Mucosa of gallbladder (tissue), 1 donor: ENCODE measurements at regions not wholly inside any gene's neighbourhood (a gene's known extent, or its start where the extent isn't known, plus 50 kb on each side); places are given as distances from the start of the nearest gene placed in this dataset.

Source experiments
- DNase-seq: peaks from one replicate; pipeline ENCODE4 v3.0.0-alpha.2; 2020; ENCODE audit warnings: low spot score
- donor health status: DM: no; HTN: no; CAD: no.

DNA sequence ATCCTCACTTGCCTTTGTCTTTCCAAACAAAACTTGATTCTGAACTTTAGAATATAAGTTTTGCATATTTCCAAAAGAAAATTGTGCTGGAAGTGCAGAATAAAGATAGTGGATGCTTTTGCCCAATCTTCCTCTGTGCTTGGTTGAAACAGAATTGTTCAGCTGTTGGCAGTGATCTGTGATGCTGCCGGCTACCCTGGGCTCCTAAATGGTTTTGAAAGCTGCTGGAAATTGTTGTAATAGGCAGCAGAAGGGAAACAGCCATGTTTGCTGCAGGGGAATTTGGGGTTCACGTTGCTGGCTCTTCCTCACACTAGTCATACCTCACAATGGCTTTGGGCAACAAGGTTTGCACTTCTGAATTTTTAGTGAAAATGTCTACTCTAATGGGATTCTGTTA, 398.0 kb downstream of the RAPGEF2 start:
- no peak for DNase-seq

DNA sequence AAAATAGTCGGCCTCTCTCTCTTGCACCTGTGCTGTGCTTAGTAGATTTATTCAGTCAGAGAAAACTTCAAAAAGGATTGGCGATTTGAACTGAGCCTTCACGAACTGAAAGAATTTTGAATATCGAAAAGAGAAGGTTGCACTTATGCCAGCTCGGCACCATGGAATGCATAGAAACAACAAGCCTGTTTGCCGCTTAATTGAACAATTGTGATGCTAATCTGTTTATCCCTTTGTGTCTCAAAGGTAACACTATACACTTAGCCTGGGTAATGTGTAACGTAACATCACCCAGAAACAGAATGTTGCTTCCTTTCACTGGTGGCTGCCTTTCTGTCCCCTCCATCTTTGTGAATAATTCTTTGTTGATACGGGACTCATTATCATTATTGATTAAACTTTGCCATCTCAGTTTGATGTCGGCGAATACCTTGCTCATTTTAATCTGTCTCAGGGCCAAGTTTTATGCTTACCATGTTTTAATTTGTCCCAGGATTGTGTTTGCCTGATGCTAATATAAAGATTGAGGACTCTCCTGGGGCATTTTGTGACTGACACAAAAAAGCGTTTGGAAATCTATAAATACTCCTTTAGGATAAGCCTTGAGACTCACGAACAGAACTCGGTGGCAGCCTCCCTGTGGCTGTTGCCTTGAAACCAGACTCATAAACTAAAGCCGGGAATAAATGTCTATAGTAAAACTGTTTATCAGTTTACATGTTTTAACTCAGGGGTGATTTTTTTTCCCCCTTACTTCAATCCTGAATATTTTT, 400.5 kb downstream of the RAPGEF2 start:
- DNase-seq = no peak

DNA sequence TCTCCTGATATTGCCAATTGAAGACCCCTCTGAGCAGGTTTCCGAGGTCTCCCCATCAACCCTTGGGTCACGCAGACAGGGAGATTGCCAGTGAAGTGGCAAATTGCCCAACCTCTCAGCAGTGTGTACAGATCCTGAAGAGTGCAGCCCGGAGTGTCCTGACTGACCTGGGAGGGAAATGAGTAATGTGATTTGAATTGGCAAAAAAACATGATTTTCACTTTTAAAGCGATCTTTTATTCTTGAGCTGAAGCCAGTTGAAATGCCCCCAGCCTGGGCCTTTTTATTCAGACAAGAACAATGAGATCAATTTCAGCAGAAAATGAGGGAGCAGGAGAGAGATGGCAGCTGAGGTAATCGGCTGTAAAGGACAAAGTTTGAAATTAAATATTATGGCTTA, 401.8 kb downstream of the RAPGEF2 start:
- no peak for DNase-seq

GRCh38 chr4:159505266-159505975, 402.5 kb downstream of the RAPGEF2 start:
- DNase-seq = no peak

DNA sequence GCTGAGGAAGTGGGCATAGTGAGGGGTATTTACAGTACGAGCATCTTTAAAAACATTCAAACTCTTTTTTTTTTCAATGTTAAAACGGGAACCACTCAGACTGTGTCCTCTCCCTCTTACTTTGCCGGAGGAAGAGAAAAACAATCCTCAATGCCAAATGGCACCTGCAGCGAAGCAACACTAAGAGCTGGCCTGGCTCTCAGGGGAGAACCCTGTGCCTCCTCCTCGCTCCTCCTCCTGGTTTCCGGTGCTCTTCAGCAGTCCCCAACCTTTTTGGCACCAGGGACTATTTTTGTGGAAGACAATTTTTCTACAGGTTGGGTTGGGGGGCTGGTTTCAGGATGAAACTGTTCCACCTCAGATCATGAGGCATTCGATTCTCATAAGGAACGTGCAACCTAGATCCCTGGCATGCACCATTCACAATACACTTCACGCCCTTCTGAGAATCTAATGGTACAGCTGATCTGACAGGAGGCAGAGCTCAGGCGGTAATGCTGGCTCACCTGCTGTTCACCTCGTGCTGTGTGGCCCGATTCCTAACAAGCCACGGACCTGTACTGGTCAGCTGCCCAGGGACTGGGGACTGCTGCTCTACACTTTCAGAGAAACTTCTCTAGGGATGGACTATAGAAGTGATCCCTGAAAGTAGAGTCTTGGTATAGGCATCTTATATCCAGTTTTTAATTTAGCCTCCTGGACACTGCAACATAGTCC, 404.1 kb downstream of the RAPGEF2 start:
- no peak for DNase-seq

DNA sequence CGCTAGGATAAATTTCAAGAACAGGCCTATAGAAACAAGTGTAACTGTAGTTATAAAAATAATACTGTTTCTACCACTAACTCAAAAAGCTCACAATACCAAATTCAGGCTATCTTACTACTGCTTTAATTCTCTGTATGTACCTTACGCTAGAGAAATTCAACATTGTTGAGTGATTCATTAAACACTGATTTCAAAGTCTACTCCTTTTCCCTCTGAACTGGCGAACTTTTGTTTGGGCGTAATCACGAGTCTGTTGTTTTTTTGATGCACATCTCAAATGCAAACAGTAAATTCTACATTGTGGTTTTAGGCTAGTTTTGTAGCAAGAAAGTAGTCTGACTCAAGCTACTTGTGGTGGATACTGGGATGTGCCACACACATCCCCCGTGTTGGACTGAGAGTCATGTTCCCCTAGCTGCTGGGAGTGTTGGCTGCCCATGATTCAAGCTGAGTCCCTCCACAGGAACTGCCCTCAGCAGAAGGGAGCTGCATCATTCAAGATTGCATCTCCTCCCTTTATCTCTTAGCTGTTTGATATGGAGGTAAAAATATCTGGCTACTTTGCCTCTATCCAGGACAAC, 406.1 kb downstream of the RAPGEF2 start:
- DNase-seq = no peak

DNA sequence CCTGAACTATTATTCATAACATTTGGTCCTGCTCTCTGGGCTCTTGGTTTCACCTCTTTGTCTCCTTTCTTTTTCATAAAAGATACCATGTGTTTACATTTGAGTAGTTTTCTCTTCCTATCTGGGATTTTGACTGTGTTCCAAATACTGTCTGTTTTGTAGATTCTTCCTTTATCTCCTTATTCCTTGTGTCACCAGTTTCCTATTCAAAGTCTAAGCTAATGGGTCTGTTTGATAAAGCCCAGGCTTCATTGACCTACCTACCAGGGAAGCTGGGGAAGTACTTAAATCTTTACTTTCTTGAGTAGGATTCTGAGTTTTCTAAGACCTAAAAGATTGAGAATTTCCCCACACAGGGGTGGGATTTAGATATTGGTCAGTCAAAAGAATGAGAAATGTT, 409.5 kb downstream of the RAPGEF2 start:
- DNase-seq = no peak

- no peak for DNase-seq
These were observed 412.6 kb downstream of the RAPGEF2 start for GRCh38 chr4:159515314-159516025.

GRCh38 chr4:159516556-159517140, 413.8 kb downstream of the RAPGEF2 start:
- DNase-seq = no peak

DNA sequence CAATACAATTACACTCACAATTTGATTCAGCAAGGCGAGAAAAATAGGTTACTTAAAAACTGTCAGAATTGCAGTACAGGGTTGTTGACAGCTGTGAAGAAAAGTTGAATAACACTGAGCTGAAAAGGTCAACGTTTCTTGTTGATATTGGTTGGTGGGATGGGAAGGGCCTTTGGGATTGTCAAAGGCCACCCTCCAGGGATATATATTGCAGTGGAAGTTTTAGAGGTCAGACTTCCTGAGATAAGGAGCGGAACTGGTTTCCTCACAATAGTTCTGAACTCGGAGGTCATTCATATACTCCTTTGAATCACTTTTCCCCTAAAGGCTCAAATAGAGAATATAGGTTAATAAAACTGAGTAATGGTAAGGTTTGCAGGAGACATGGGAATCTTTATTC, 417.2 kb downstream of the RAPGEF2 start:
- no peak for DNase-seq

DNA sequence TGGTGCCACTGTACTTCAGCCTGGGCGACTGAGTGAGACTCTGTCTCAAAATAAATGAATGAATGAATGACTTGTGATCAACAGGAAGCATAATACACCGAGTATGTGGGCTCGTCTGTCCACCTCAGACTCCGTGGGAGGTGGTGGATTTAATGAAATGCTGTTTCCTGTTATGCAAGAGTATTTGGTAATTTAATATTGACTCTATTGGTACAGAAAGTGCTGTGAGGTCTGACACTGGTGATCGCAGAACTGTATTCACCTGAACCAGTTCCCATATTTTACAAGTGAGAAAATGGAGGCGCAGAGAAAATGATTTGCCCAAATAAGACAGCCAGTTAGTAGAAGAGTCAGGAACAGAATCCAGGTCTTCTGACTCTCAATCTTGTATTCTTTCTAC, 423.3 kb downstream of the RAPGEF2 start:
- DNase-seq = no peak

DNA sequence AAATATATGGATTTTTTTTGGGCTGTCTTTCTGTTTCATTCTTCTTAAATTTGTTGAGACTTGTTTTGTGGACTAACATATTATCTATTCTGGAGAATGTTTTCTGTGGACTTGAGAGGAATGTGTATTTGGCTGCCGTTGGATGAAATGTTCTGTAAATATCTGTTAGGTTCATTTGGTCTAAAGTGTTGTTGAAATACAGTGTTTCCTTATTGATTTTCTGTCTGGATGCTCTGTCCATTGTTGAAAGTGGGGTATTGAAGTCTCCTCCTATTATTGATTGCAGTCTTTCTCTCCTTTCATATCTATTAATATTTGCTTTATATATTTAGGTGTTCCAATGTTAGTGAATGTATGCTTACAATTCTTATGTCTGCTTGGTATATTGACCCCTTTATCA, 431.8 kb downstream of the RAPGEF2 start:
- no peak for DNase-seq

- DNase-seq = no peak
These were observed 435.7 kb downstream of the RAPGEF2 start for GRCh38 chr4:159538556-159538955.

DNA sequence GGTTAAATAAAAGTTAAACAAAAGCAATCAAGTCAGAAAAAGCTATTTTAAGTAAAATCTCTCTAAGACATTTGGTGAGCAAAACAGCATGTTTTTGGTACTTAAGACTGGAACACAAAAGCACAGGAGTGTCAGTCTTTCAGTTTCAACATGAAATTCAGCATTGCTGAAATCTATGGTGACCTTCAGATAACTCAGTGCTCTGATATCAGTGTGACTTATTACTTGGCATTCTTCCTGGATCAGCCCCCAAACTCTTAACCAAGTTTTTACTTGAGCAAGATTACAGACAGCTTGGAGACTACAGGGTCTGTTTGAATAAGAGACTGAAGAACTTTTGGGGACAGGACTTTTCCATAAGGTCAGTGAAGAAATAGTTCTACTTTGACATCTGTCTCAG, 437.2 kb downstream of the RAPGEF2 start:
- DNase-seq = no peak

DNA sequence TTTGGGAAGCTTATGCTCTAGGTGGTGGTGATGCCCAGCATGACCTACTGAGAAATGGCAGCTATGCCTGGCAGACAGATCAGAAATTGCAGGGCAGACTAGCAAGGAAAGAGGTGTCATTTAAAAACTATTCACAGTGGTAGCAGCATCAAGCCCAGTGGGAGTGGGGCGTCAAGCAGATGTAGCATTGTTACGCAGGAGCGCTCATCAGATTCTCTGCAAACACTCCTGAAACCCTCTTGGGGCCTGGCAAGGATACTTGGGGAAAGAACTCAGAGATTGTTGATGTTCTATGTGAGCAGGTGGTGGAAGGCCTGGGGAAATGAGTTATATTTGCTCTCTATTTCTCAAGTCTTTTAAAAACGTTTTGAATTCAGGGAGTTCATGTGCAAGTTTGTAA, 437.6 kb downstream of the RAPGEF2 start:
- no peak for DNase-seq

GRCh38 chr4:159541143-159541542, 438.3 kb downstream of the RAPGEF2 start:
- no peak for DNase-seq

- no peak for DNase-seq
These were observed 439.4 kb downstream of the RAPGEF2 start for GRCh38 chr4:159542296-159542695.

GRCh38 chr4:159543831-159544230, 441.0 kb downstream of the RAPGEF2 start:
- DNase-seq = no peak

DNA sequence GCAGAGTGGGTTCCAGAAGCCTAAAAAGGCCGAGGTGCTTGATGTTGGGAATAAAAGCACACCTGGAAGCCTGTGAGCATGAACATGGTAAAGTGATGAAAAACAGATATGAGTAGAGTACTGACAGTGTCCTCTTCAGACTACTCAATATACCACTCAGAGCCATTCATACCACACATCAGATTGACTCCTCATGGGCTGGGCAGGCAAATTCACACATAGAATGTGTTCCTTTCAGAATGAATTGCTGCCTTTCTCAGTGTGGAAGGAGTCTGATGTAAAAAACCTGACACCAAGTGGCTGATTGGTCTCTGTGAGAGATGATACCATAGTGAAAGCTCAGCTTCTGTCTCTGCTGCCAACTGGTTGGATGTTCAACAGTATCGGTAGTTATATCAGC, 442.7 kb downstream of the RAPGEF2 start:
- no peak for DNase-seq

DNA sequence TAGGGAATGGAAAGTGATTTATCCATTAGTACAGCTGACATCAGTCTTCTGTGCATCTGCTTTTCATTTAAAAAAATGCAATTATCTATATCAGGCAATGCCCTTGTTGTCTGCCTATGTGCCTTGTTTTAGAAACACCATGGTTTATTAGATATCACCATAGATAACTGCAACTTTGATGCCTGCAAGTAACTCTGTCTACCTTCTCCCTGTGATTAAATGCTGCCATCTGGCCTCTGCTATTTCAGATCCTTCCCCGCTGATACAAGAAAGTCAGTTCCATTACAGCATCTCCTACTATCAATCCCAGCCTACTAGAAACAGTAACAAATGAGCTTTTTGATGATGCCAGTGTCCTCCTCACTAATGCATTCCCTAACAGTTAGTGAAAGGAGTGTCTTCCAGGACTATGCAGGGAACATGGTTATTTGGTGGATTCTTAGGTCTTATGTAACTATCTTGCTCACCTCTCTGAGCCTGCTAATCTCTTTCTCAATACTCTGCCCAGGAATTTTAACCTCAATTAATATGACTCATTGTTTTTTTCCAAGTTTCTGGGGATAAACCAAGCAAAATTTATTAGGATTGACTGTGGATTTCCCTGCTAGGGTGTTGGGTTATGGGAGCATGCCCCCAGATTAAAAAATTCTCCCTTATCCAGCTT, 444.9 kb downstream of the RAPGEF2 start:
- DNase-seq = no peak

GRCh38 chr4:159549098-159549518, 446.2 kb downstream of the RAPGEF2 start:
- DNase-seq = no peak
